GM20000 (cell line): ENCODE measurements at regions not wholly inside any gene's neighbourhood (a gene's known extent, or its start where the extent isn't known, plus 50 kb on each side); places are given as distances from the start of the nearest gene placed in this dataset.

Experiments used
- DNase-seq: peaks from one replicate; pipeline ENCODE4 v3.0.0; 2012; ENCODE audit warnings: low spot score
- TF ChIP-seq, protein P1 (sequence below): IDR thresholded peaks from 2 replicates; pipeline ENCODE4 v1.5.1; 2012; ENCODE audit warnings: mild to moderate bottlenecking, control low read depth; ENCODE audit errors: extremely low read depth, missing control alignments

- TF ChIP-seq, protein P1, sequence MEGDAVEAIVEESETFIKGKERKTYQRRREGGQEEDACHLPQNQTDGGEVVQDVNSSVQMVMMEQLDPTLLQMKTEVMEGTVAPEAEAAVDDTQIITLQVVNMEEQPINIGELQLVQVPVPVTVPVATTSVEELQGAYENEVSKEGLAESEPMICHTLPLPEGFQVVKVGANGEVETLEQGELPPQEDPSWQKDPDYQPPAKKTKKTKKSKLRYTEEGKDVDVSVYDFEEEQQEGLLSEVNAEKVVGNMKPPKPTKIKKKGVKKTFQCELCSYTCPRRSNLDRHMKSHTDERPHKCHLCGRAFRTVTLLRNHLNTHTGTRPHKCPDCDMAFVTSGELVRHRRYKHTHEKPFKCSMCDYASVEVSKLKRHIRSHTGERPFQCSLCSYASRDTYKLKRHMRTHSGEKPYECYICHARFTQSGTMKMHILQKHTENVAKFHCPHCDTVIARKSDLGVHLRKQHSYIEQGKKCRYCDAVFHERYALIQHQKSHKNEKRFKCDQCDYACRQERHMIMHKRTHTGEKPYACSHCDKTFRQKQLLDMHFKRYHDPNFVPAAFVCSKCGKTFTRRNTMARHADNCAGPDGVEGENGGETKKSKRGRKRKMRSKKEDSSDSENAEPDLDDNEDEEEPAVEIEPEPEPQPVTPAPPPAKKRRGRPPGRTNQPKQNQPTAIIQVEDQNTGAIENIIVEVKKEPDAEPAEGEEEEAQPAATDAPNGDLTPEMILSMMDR: no peak
- DNase-seq: no peak
Measured at GRCh38 chr18:67319109-67319508, 197.4 kb downstream of the DSEL start.

GRCh38 chr18:67318651-67319050 lies 197.9 kb downstream of the DSEL start:
- DNase-seq: no peak
- TF ChIP-seq, protein P1: no peak

GRCh38 chr18:67310826-67311225 lies 205.7 kb downstream of the DSEL start:
- TF ChIP-seq, protein P1: no peak
- no peak for DNase-seq

GRCh38 chr18:67308819-67309218 lies 207.7 kb downstream of the DSEL start:
- TF ChIP-seq, protein P1: no peak
- DNase-seq: no peak

GRCh38 chr18:67305466-67305865 lies 211.1 kb downstream of the DSEL start:
- no peak for DNase-seq
- TF ChIP-seq, protein P1: no peak

DNA sequence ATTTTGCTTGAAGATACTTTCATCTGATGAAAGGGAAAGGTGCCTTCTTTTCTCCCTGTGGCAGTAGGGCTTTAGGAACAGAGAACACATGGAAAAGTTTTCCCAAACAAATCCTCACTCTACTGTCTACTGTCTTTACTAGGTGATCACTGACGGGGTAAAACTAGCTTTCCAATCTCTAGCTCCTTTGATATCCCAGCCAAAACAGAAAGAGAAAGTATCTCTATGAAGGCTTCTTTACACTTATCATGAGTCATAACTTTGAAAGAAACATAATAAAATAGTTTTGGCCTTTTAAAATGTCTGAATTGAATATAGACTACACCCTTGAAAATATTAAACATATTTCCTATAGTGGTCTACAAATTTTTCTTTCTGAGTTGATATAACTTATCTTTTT lies 214.5 kb downstream of the DSEL start:
- TF ChIP-seq, protein P1: no peak
- DNase-seq: no peak

DNA sequence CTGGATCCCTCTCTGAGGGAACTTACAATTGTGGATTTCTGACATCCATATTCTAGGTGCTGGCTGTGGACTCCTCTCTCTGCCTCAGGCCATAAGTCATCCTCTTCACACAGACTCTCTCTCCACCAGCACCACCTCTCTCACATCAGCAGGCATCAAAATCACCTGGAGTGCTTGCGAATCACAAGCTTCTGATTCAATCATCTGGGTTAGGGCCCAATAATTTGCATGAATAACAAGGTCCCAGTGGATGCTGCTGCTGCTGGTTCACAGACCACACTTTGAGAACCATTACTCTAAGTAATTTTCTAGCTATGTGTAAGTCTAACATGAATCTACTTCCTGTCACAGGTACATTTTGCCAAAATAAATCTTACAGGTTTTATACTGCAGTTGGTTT lies 214.9 kb downstream of the DSEL start:
- no peak for DNase-seq
- TF ChIP-seq, protein P1: no peak
